SK-N-SH treated with all-trans-retinoic acid at 6 μM for 48 hours (cell line): ENCODE measurements at regions not wholly inside any gene's neighbourhood (a gene's known extent, or its start where the extent isn't known, plus 50 kb on each side); places are given as distances from the start of the nearest gene placed in this dataset.

Experiments
- GLIS3 ChIP-seq: fragments of 250-450 bp; sonication (Bioruptor Pico); IDR thresholded peaks from 2 replicates; pipeline ENCODE4 v1.5.0; 2020; ENCODE audit warnings: mild to moderate bottlenecking, moderate library complexity
- RARB ChIP-seq: fragments of 250-450 bp; sonication (Bioruptor Pico); IDR thresholded peaks from 2 replicates; pipeline ENCODE4 v1.8.0; 2021; ENCODE audit warnings: mild to moderate bottlenecking, moderate library complexity
- ZFP3 ChIP-seq: fragments of 250-450 bp; sonication (Bioruptor Pico); IDR thresholded peaks from 2 replicates; pipeline ENCODE4 v1.5.0; 2020; ENCODE audit warnings: mild to moderate bottlenecking, moderate library complexity

DNA sequence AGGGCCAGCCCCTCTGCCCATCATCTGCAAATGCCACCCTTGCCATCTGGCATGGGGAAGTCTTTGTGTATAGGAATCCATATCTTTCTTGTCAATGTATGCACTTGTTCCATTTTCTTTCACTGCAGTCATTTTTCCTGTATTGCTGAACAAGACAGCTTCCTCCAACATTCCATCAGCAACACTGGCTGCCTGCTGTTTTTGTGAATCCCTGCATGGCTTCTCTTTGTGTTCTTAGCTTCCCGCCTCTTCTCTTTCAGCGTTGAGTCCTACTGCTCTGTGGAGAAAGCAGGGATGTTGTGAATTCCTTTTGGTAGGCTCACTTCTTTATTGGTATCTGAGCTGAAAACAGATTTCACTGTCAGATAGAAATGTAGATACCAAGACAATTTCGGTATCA, 150.0 kb downstream of the LPIN1 start:
- TF ChIP-seq GLIS3 (CRISPR knock-in tag) (no peak), RARB (CRISPR knock-in tag) (no peak), ZFP3 (CRISPR knock-in tag) (no peak)
